H9 (cell line): ENCODE measurements at regions not wholly inside any gene's neighbourhood (a gene's known extent, or its start where the extent isn't known, plus 50 kb on each side); places are given as distances from the start of the nearest gene placed in this dataset.

Experiments used
- DNase-seq: peaks from one replicate; pipeline ENCODE4 v3.0.0-alpha.2; 2017
- H2AFZ ChIP-seq: one replicate; pipeline ENCODE4 v1.6.1; 2013; ENCODE audit warnings: mild to moderate bottlenecking, low read length, control low read depth, moderate library complexity
- H2AK5ac ChIP-seq: 2 replicates; pipeline ENCODE4 v1.6.1; 2013; ENCODE audit warnings: low read length, control low read depth, mixed read lengths; ENCODE audit not compliant: insufficient read length
- H2BK120ac ChIP-seq: one replicate; pipeline ENCODE4 v1.6.1; 2013; ENCODE audit warnings: low read depth, mild to moderate bottlenecking, low read length, control low read depth, inconsistent platforms; ENCODE audit not compliant: poor library complexity, severe bottlenecking
- H2BK12ac ChIP-seq: 2 replicates; pipeline ENCODE4 v1.6.1; 2013; ENCODE audit warnings: low read length, control low read depth, mixed read lengths, low read depth; ENCODE audit not compliant: insufficient read length
- H2BK15ac ChIP-seq: 2 replicates; pipeline ENCODE4 v1.6.1; 2013; ENCODE audit warnings: low read depth, low read length, control low read depth
- H2BK20ac ChIP-seq: one replicate; pipeline ENCODE4 v1.6.1; 2013; ENCODE audit warnings: low read depth, mild to moderate bottlenecking, low read length, control low read depth, inconsistent platforms; ENCODE audit not compliant: poor library complexity, severe bottlenecking
- H2BK5ac ChIP-seq: 2 replicates; pipeline ENCODE4 v1.6.1; 2013; ENCODE audit warnings: low read length, control low read depth, mixed read lengths; ENCODE audit not compliant: insufficient read length
- H3K14ac ChIP-seq: 2 replicates; pipeline ENCODE4 v1.6.1; 2013; ENCODE audit warnings: low read length, control low read depth; ENCODE audit not compliant: insufficient read depth
- H3K18ac ChIP-seq: 2 replicates; pipeline ENCODE4 v1.6.1; 2013; ENCODE audit warnings: low read depth, mild to moderate bottlenecking, mixed read lengths, low read length, control low read depth; ENCODE audit not compliant: insufficient read length
- H3K23ac ChIP-seq: 2 replicates; pipeline ENCODE4 v1.6.1; 2013; ENCODE audit warnings: low read length, control low read depth, mixed read lengths, low read depth; ENCODE audit not compliant: insufficient read length
- H3K23me2 ChIP-seq: 2 replicates; pipeline ENCODE4 v1.6.1; 2013; ENCODE audit warnings: low read depth, mild to moderate bottlenecking, mixed read lengths, low read length, control low read depth; ENCODE audit not compliant: insufficient read length, poor library complexity, severe bottlenecking
- H3K27ac ChIP-seq: 2 replicates; pipeline ENCODE4 v1.5.1; 2013; ENCODE audit warnings: low read length, control low read depth, mixed read lengths, low read depth; ENCODE audit not compliant: insufficient read length
- H3K27me3 ChIP-seq: 2 replicates; pipeline ENCODE4 v1.6.1; 2013; ENCODE audit warnings: low read length, control low read depth, inconsistent platforms; ENCODE audit not compliant: insufficient read depth
- H3K4ac ChIP-seq: 2 replicates; pipeline ENCODE4 v1.6.1; 2013; ENCODE audit warnings: low read depth, mild to moderate bottlenecking, control low read depth, inconsistent platforms, low read length, moderate library complexity
- H3K4me1 ChIP-seq: 2 replicates; pipeline ENCODE4 v1.6.1; 2013; ENCODE audit warnings: low read length, control low read depth, inconsistent platforms; ENCODE audit not compliant: insufficient read depth
- H3K4me2 ChIP-seq: 2 replicates; pipeline ENCODE4 v1.6.1; 2013; ENCODE audit warnings: low read length, control low read depth, mixed read lengths; ENCODE audit not compliant: insufficient read length, insufficient read depth
- H3K56ac ChIP-seq: 2 replicates; pipeline ENCODE4 v1.6.1; 2013; ENCODE audit warnings: low read depth, mild to moderate bottlenecking, mixed read lengths, low read length, control low read depth; ENCODE audit not compliant: insufficient read length
- H3K79me1 ChIP-seq: 2 replicates; pipeline ENCODE4 v1.6.1; 2013; ENCODE audit warnings: low read depth, mild to moderate bottlenecking, moderate library complexity, low read length, control low read depth, inconsistent platforms; ENCODE audit not compliant: insufficient read depth, poor library complexity, severe bottlenecking
- H3K79me2 ChIP-seq: 2 replicates; pipeline ENCODE4 v1.6.1; 2013; ENCODE audit warnings: low read length, control low read depth, inconsistent platforms; ENCODE audit not compliant: insufficient read depth
- H3K9ac ChIP-seq: 2 replicates; pipeline ENCODE4 v1.6.1; 2013; ENCODE audit warnings: low read length, control low read depth, mixed read lengths; ENCODE audit not compliant: insufficient read length; ENCODE audit errors: extremely low read depth
- H3K9me3 ChIP-seq: one replicate; pipeline ENCODE4 v1.6.1; 2013; ENCODE audit warnings: low read depth, low read length, inconsistent platforms; ENCODE audit not compliant: control insufficient read depth
- H3T11ph ChIP-seq: one replicate; pipeline ENCODE4 v1.6.1; 2013; ENCODE audit warnings: mild to moderate bottlenecking, low read length, control low read depth, inconsistent platforms
- H4K20me1 ChIP-seq: one replicate; pipeline ENCODE4 v1.6.1; 2013; ENCODE audit not compliant: control insufficient read depth, insufficient read length, insufficient read depth
- H4K5ac ChIP-seq: 2 replicates; pipeline ENCODE4 v1.6.1; 2013; ENCODE audit warnings: low read depth, mild to moderate bottlenecking, mixed read lengths, low read length, control low read depth; ENCODE audit not compliant: insufficient read length
- H4K8ac ChIP-seq: replicated peaks from 2 replicates; pipeline ENCODE4 v1.6.1; 2013; ENCODE audit warnings: low read length, control low read depth, mixed read lengths, low read depth; ENCODE audit not compliant: insufficient read length
- H4K91ac ChIP-seq: 2 replicates; pipeline ENCODE4 v1.6.1; 2013; ENCODE audit warnings: low read depth, mild to moderate bottlenecking, moderate library complexity, mixed read lengths, low read length, control low read depth; ENCODE audit not compliant: insufficient read length
- H3K27ac Mint-ChIP-seq, 3 experiments: 2 replicates in 2 of 3; 3 replicates in 1 of 3; pipeline ENCODE4 v1.8.0; 2020 to 2021; ENCODE audit warnings: mixed read lengths in 3 of 3, mild to moderate bottlenecking in 1 of 3, moderate library complexity in 1 of 3
- H3K27me3 Mint-ChIP-seq: 2 replicates; pipeline ENCODE4 v1.8.0; 2021; ENCODE audit warnings: low read depth, mild to moderate bottlenecking, moderate library complexity, mixed read lengths
- H3K36me3 Mint-ChIP-seq, 3 experiments: 2 replicates in 2 of 3; 3 replicates in 1 of 3; pipeline ENCODE4 v1.8.0; 2020 to 2021; ENCODE audit warnings: low read depth in 3 of 3, mixed read lengths in 3 of 3; ENCODE audit not compliant: insufficient read depth in 1 of 3
- H3K4me1 Mint-ChIP-seq, 2 experiments: 2 replicates each; pipeline ENCODE4 v1.8.0; 2020; ENCODE audit warnings: mixed read lengths in 2 of 2
- H3K4me3 Mint-ChIP-seq, 2 experiments: 2 replicates in 1 of 2; 3 replicates in 1 of 2; pipeline ENCODE4 v1.8.0; 2020 to 2021; ENCODE audit warnings: mild to moderate bottlenecking in 2 of 2, mixed read lengths in 2 of 2, moderate library complexity in 1 of 2
- H3K9me3 Mint-ChIP-seq, 2 experiments: 2 replicates in 1 of 2; 3 replicates in 1 of 2; pipeline ENCODE4 v1.8.0; 2020; ENCODE audit warnings: mild to moderate bottlenecking in 2 of 2, mixed read lengths in 2 of 2, moderate library complexity in 1 of 2
- CTCF ChIP-seq: fragments of 200-600 bp; sonication (generic); conservative IDR thresholded peaks from 3 replicates; pipeline ENCODE4 v1.8.0; 2021; ENCODE audit warnings: antibody characterized with exemption, mild to moderate bottlenecking
- WGBS: extraction: QIAGEN DNeasy Blood & Tissue Kit; methylation state at CpG from one replicate; pipeline ENCODE4 v1.1.7; 2013; ENCODE audit warnings: missing lambda C conversion rate, low lambda C conversion rate, mixed read lengths; ENCODE audit not compliant: insufficient read length; ENCODE audit errors: extremely low coverage; 5-methylcytosine and 5-hydroxymethylcytosine counted together

- H3K56ac ChIP-seq: no peak overlapping the region
- Mint-ChIP-seq H3K36me3 (no peaks in the 10 kb centered on the region), H3K4me1 (no peaks in the 10 kb centered on the region), H3K9me3 (no peaks in the 10 kb centered on the region), H3K27ac (no peak overlapping the region), H3K27me3 (no peaks in the 10 kb centered on the region), H3K4me3 (no peak overlapping the region)
- H3K23me2 ChIP-seq: no peaks in the 10 kb centered on the region
- no peak overlapping the region for H3K27ac ChIP-seq
- H4K91ac ChIP-seq: no peak overlapping the region
- TF ChIP-seq CTCF: no peak
- H3K23ac ChIP-seq: no peak overlapping the region
- H3K14ac ChIP-seq: no peak overlapping the region
- H2BK120ac ChIP-seq: no peak overlapping the region
- H2BK12ac ChIP-seq: no peak overlapping the region
- no peak overlapping the region for H4K8ac ChIP-seq
- H3K4me1 ChIP-seq: no peaks in the 10 kb centered on the region
- WGBS: no CpG with 5 or more reads among the region's 2 CpGs
- H2AK5ac ChIP-seq: no peak overlapping the region
- H3T11ph ChIP-seq: no peak overlapping the region
- no peaks in the 10 kb centered on the region for H4K20me1 ChIP-seq
- H3K79me1 ChIP-seq: no peaks in the 10 kb centered on the region
- no peak overlapping the region for H3K4me2 ChIP-seq
- no peak for DNase-seq
- no peak overlapping the region for H3K9ac ChIP-seq
- H3K9me3 ChIP-seq: no peaks in the 10 kb centered on the region
- no peak overlapping the region for H3K4ac ChIP-seq
- H3K27me3 ChIP-seq: no peaks in the 10 kb centered on the region
- no peak overlapping the region for H2AFZ ChIP-seq
- H3K79me2 ChIP-seq: no peaks in the 10 kb centered on the region
- no peak overlapping the region for H2BK5ac ChIP-seq
- H3K18ac ChIP-seq: no peak overlapping the region
- H2BK15ac ChIP-seq: no peak overlapping the region
- no peak overlapping the region for H4K5ac ChIP-seq
- no peak overlapping the region for H2BK20ac ChIP-seq
Observed at GRCh38 chr13:83577183-83577582, 305.1 kb downstream of the SLITRK1 start.
